WTC11 (cell line): ENCODE measurements at regions not wholly inside any gene's neighbourhood (a gene's known extent, or its start where the extent isn't known, plus 50 kb on each side); places are given as distances from the start of the nearest gene placed in this dataset.
A peak's percentile ranks its signal among the peaks of the same experiment; 100 is the strongest.

Source experiments
- ATAC-seq: fragments of 200-7000 bp; cut with Tn5 transposase; 2 replicates; pipeline ENCODE4 v1.10.0; 2021; ENCODE audit warnings: mild to moderate bottlenecking, moderate library complexity
- CTCF ChIA-PET: fragments of 300-600 bp; sonication (Branson Sonifier 250); formaldehyde crosslinking; loops from one replicate; lab custom pipeline; 2021; ENCODE audit warnings: antibody characterized with exemption; lab: Charles Lee
- POLR2A ChIA-PET: fragments of 350-600 bp; sonication (Branson Sonifier 250); formaldehyde crosslinking; loops from one replicate; lab custom pipeline; 2021; ENCODE audit warnings: antibody characterized with exemption; lab: Charles Lee
- DNase-seq: peaks from one replicate; pipeline ENCODE4 v3.0.0; 2021; ENCODE audit warnings: low spot score
- H3K27ac Mint-ChIP-seq: 2 replicates; pipeline ENCODE4 v1.8.0; 2021; ENCODE audit warnings: mixed read lengths
- H3K27me3 Mint-ChIP-seq: 2 replicates; pipeline ENCODE4 v1.8.0; 2021; ENCODE audit warnings: low read depth, mild to moderate bottlenecking, moderate library complexity, mixed read lengths
- H3K36me3 Mint-ChIP-seq: 2 replicates; pipeline ENCODE4 v1.8.0; 2021; ENCODE audit warnings: mixed read lengths
- H3K4me1 Mint-ChIP-seq: 2 replicates; pipeline ENCODE4 v1.8.0; 2022; ENCODE audit warnings: mixed read lengths
- H3K4me3 Mint-ChIP-seq: 2 replicates; pipeline ENCODE4 v1.8.0; 2021; ENCODE audit warnings: mild to moderate bottlenecking, moderate library complexity, mixed read lengths
- H3K9me3 Mint-ChIP-seq: 2 replicates; pipeline ENCODE4 v1.8.0; 2021; ENCODE audit warnings: mixed read lengths
- AR ChIP-seq: fragments of 250-450 bp; sonication (Bioruptor Pico); IDR thresholded peaks from 2 replicates; pipeline ENCODE4 v1.9.0; 2021; ENCODE audit warnings: mild to moderate bottlenecking
- CREM ChIP-seq: sonication (generic); formaldehyde crosslinking; IDR thresholded peaks from 2 replicates; pipeline ENCODE4 v1.8.1; 2022; ENCODE audit warnings: mild to moderate bottlenecking, missing genetic modification reagents, moderate library complexity
- CTCF ChIP-seq: fragments of 200-600 bp; IDR thresholded peaks from 2 replicates; pipeline ENCODE4 v1.8.0; 2022; ENCODE audit warnings: antibody characterized with exemption
- GABPB1 ChIP-seq: sonication (generic); formaldehyde crosslinking; IDR thresholded peaks from 2 replicates; pipeline ENCODE4 v1.8.1; 2023; ENCODE audit warnings: mild to moderate bottlenecking, missing genetic modification reagents
- KAT7 ChIP-seq: sonication (generic); formaldehyde crosslinking; IDR thresholded peaks from 2 replicates; pipeline ENCODE4 v1.8.1; 2023; ENCODE audit warnings: missing genetic modification reagents, mild to moderate bottlenecking, borderline replicate concordance
- MAX ChIP-seq: sonication (generic); formaldehyde crosslinking; IDR thresholded peaks from 2 replicates; pipeline ENCODE4 v1.8.0; 2022; ENCODE audit warnings: mild to moderate bottlenecking, missing genetic modification reagents
- MXD4 ChIP-seq: fragments of 250-450 bp; sonication (Bioruptor Pico); IDR thresholded peaks from 2 replicates; pipeline ENCODE4 v1.8.0; 2021; ENCODE audit warnings: mild to moderate bottlenecking, moderate library complexity, borderline replicate concordance
- NFYB ChIP-seq: sonication (generic); formaldehyde crosslinking; conservative IDR thresholded peaks from 2 replicates; pipeline ENCODE4 v1.8.0; 2022; ENCODE audit warnings: low read depth, missing genetic modification reagents
- PRDM15 ChIP-seq: sonication (generic); formaldehyde crosslinking; IDR thresholded peaks from 2 replicates; pipeline ENCODE4 v1.8.0; 2022; ENCODE audit warnings: missing genetic modification reagents
- SP1 ChIP-seq: sonication (generic); formaldehyde crosslinking; conservative IDR thresholded peaks from 2 replicates; pipeline ENCODE4 v1.8.1; 2022; ENCODE audit warnings: missing genetic modification reagents
- TCF7 ChIP-seq: sonication (generic); formaldehyde crosslinking; IDR thresholded peaks from 2 replicates; pipeline ENCODE4 v1.8.0; 2022; ENCODE audit warnings: mild to moderate bottlenecking, low read depth, missing genetic modification reagents, moderate library complexity
- ZNF138 ChIP-seq: sonication (generic); formaldehyde crosslinking; conservative IDR thresholded peaks from 2 replicates; pipeline ENCODE4 v1.8.1; 2022; ENCODE audit warnings: mild to moderate bottlenecking, moderate library complexity, missing genetic modification reagents
- TF ChIP-seq, protein P1 (sequence below): fragments of 250-450 bp; sonication (Bioruptor Pico); IDR thresholded peaks from 2 replicates; pipeline ENCODE4 v1.9.0; 2021; ENCODE audit warnings: mild to moderate bottlenecking
- TF ChIP-seq, protein P2 (sequence below): sonication (generic); formaldehyde crosslinking; IDR thresholded peaks from 2 replicates; pipeline ENCODE4 v1.8.0; 2022; ENCODE audit warnings: mild to moderate bottlenecking, missing genetic modification reagents
- TF ChIP-seq, protein P3 (sequence below): sonication (generic); formaldehyde crosslinking; conservative IDR thresholded peaks from 2 replicates; pipeline ENCODE4 v1.8.1; 2022; ENCODE audit warnings: mild to moderate bottlenecking, missing genetic modification reagents

- TF ChIP-seq PRDM15 (CRISPR knock-in tag): no peak
- TF ChIP-seq CREM (CRISPR knock-in tag): no peak
- no peak for TF ChIP-seq ZNF138 (CRISPR knock-in tag)
- TF ChIP-seq SP1 (CRISPR knock-in tag): no peak
- TF ChIP-seq NFYB (CRISPR knock-in tag): no peak
- no peak for TF ChIP-seq AR (CRISPR knock-in tag)
Measured at GRCh38 chr13:27371932-27372331, 52.5 kb upstream of the GTF3A start (continued).

- TF ChIP-seq GABPB1 (no peak), MAX (CRISPR knock-in tag) (no peak), TCF7 (no peak), MXD4 (no peak), ZNF138 (CRISPR knock-in tag) (no peak), CTCF (no peak), KAT7 (CRISPR knock-in tag) (no peak)
- TF ChIP-seq, protein P1, sequence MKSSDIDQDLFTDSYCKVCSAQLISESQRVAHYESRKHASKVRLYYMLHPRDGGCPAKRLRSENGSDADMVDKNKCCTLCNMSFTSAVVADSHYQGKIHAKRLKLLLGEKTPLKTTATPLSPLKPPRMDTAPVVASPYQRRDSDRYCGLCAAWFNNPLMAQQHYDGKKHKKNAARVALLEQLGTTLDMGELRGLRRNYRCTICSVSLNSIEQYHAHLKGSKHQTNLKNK: no peak
- TF ChIP-seq, protein P2, sequence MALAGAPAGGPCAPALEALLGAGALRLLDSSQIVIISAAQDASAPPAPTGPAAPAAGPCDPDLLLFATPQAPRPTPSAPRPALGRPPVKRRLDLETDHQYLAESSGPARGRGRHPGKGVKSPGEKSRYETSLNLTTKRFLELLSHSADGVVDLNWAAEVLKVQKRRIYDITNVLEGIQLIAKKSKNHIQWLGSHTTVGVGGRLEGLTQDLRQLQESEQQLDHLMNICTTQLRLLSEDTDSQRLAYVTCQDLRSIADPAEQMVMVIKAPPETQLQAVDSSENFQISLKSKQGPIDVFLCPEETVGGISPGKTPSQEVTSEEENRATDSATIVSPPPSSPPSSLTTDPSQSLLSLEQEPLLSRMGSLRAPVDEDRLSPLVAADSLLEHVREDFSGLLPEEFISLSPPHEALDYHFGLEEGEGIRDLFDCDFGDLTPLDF: no peak
- TF ChIP-seq, protein P3, sequence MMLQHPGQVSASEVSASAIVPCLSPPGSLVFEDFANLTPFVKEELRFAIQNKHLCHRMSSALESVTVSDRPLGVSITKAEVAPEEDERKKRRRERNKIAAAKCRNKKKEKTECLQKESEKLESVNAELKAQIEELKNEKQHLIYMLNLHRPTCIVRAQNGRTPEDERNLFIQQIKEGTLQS (CRISPR knock-in tag): no peak
- H3K9me3 Mint-ChIP-seq: no peaks in the 10 kb centered on the region; the same call in 1 of the 2 replicates
- ChIA-PET CTCF (interaction anchor here (1.3 to 6.0 kb wide), 11 partner anchors 11 to 457 kb away, joined by 3 to 94 read pairs (median 5); no protein-coding TSS in a partner anchor), POLR2A (interaction anchor here (1.1 kb wide), 1 partner anchor 10 kb away, joined by 4 read pairs; no protein-coding TSS in a partner anchor)
- ATAC-seq: peak; percentile 31; the same call in 1 of the 2 replicates
- H3K27ac Mint-ChIP-seq: 0 out of 2 replicates have a peak overlapping the region, but pooled peaks have one; percentile 74
- H3K27me3 Mint-ChIP-seq: peaks cover 15% of the 10 kb centered on the region
- no peak overlapping the region for H3K4me3 Mint-ChIP-seq
- peak; percentile 41 for DNase-seq
- H3K4me1 Mint-ChIP-seq: peaks cover 22% of the 10 kb centered on the region
- H3K36me3 Mint-ChIP-seq: no peaks in the 10 kb centered on the region
Measured at GRCh38 chr13:27372896-27373295, 51.5 kb upstream of the GTF3A start.
